Activated CD8-positive, alpha-beta memory T cell treated with anti-CD3 and anti-CD28 coated beads, Interleukin-2, amount 10 ng/mL, durations not matched to agents 7 days and 5 days (primary cell): ENCODE measurements at regions not wholly inside any gene's neighbourhood (a gene's known extent, or its start where the extent isn't known, plus 50 kb on each side); places are given as distances from the start of the nearest gene placed in this dataset.

Experiments
- ATAC-seq: fragments of 150-1000 bp; cut with Tn5 transposase; one replicate; pipeline ENCODE4 v1.10.0; 2021; ENCODE audit warnings: moderate library complexity
- CTCF ChIA-PET: fragments of 350-600 bp; sonication (Branson Sonifier 250); formaldehyde crosslinking; loops from one replicate; lab custom pipeline; 2021; ENCODE audit warnings: antibody characterized with exemption; lab: Charles Lee
- DNase-seq: peaks from one replicate; pipeline ENCODE4 v3.0.0-alpha.2; 2020
- H3K27ac Mint-ChIP-seq: one replicate; pipeline ENCODE4 v1.8.0; 2021; ENCODE audit warnings: mild to moderate bottlenecking, mixed read lengths
- H3K27me3 Mint-ChIP-seq: one replicate; pipeline ENCODE4 v1.8.0; 2021; ENCODE audit warnings: mixed read lengths
- H3K36me3 Mint-ChIP-seq: one replicate; pipeline ENCODE4 v1.8.0; 2021; ENCODE audit warnings: mild to moderate bottlenecking, mixed read lengths
- H3K4me1 Mint-ChIP-seq: one replicate; pipeline ENCODE4 v1.8.0; 2021; ENCODE audit warnings: mixed read lengths
- H3K4me3 Mint-ChIP-seq: one replicate; pipeline ENCODE4 v1.8.0; 2021; ENCODE audit warnings: mild to moderate bottlenecking, moderate library complexity, mixed read lengths
- H3K9me3 Mint-ChIP-seq: one replicate; pipeline ENCODE4 v1.8.0; 2022; ENCODE audit warnings: low read depth, mixed read lengths

GRCh38 chr4:20393486-20394100 is 141.9 kb downstream of the SLIT2 start:
- H3K27me3 Mint-ChIP-seq: peaks cover 2% of the 10 kb centered on the region
- H3K4me1 Mint-ChIP-seq: no peaks in the 10 kb centered on the region
- no peak overlapping the region for H3K4me3 Mint-ChIP-seq
- ATAC-seq: no peak
- CTCF ChIA-PET: interaction anchor here (0.6 kb wide), 1 partner anchor 39 kb away, joined by 3 read pairs; no protein-coding TSS in a partner anchor
- H3K36me3 Mint-ChIP-seq: no peaks in the 10 kb centered on the region
- H3K27ac Mint-ChIP-seq: no peak overlapping the region
- no peaks in the 10 kb centered on the region for H3K9me3 Mint-ChIP-seq
- DNase-seq: no peak

- Mint-ChIP-seq H3K4me3 (no peak overlapping the region), H3K9me3 (no peaks in the 10 kb centered on the region), H3K4me1 (no peaks in the 10 kb centered on the region), H3K27me3 (peaks cover 2% of the 10 kb centered on the region), H3K36me3 (no peaks in the 10 kb centered on the region), H3K27ac (no peak overlapping the region)
- no peak for ATAC-seq
- DNase-seq: no peak
- CTCF ChIA-PET: interaction anchor here (1.1 to 2.4 kb wide), 3 partner anchors 14 to 290 kb away, joined by 3 to 8 read pairs (median 4); no protein-coding TSS in a partner anchor
Measured at GRCh38 chr4:20394512-20394911, 142.8 kb downstream of the SLIT2 start.

- DNase-seq: no peak
Measured at GRCh38 chr4:20395160-20395773, 143.6 kb downstream of the SLIT2 start.

GRCh38 chr4:20403290-20403689 is 151.6 kb downstream of the SLIT2 start:
- H3K27me3 Mint-ChIP-seq: peaks cover 3% of the 10 kb centered on the region
- CTCF ChIA-PET: no interaction called here
- no peaks in the 10 kb centered on the region for H3K9me3 Mint-ChIP-seq
- no peak for DNase-seq
- no peak for ATAC-seq
- H3K4me3 Mint-ChIP-seq: no peak overlapping the region
- no peaks in the 10 kb centered on the region for H3K4me1 Mint-ChIP-seq
- H3K36me3 Mint-ChIP-seq: no peaks in the 10 kb centered on the region
- no peak overlapping the region for H3K27ac Mint-ChIP-seq

More at GRCh38 chr4:20395160-20395773, 143.6 kb downstream of the SLIT2 start:
- Mint-ChIP-seq H3K9me3 (no peaks in the 10 kb centered on the region), H3K4me3 (no peak overlapping the region), H3K27ac (no peak overlapping the region), H3K36me3 (no peaks in the 10 kb centered on the region), H3K4me1 (no peaks in the 10 kb centered on the region), H3K27me3 (peaks cover 2% of the 10 kb centered on the region)
- no peak for ATAC-seq
- CTCF ChIA-PET: interaction anchor here (1.1 to 2.4 kb wide), 3 partner anchors 13 to 290 kb away, joined by 3 to 8 read pairs (median 4); no protein-coding TSS in a partner anchor

GRCh38 chr4:20403846-20404245 is 152.1 kb downstream of the SLIT2 start:
- no peak overlapping the region for H3K4me3 Mint-ChIP-seq
- no peaks in the 10 kb centered on the region for H3K36me3 Mint-ChIP-seq
- no peak overlapping the region for H3K27ac Mint-ChIP-seq
- DNase-seq (no peak), ATAC-seq (no peak)
- peaks cover 3% of the 10 kb centered on the region for H3K27me3 Mint-ChIP-seq
- H3K4me1 Mint-ChIP-seq: no peaks in the 10 kb centered on the region
- CTCF ChIA-PET: no interaction called here
- H3K9me3 Mint-ChIP-seq: no peaks in the 10 kb centered on the region

- H3K4me1 Mint-ChIP-seq: no peaks in the 10 kb centered on the region
- H3K4me3 Mint-ChIP-seq: no peak overlapping the region
- no peak overlapping the region for H3K27ac Mint-ChIP-seq
- DNase-seq (no peak), ATAC-seq (no peak)
- no peaks in the 10 kb centered on the region for H3K36me3 Mint-ChIP-seq
- no peaks in the 10 kb centered on the region for H3K9me3 Mint-ChIP-seq
- CTCF ChIA-PET: interaction anchor here (2.1 kb wide), 1 partner anchor 14 kb away, joined by 4 read pairs; no protein-coding TSS in a partner anchor
- peaks cover under 1% of the 10 kb centered on the region for H3K27me3 Mint-ChIP-seq
Measured at GRCh38 chr4:20408611-20409010, 156.9 kb downstream of the SLIT2 start.

GRCh38 chr4:20412072-20412471 is 160.4 kb downstream of the SLIT2 start:
- H3K4me1 Mint-ChIP-seq: no peaks in the 10 kb centered on the region
- H3K27ac Mint-ChIP-seq: no peak overlapping the region
- CTCF ChIA-PET: no interaction called here
- DNase-seq (no peak), ATAC-seq (no peak)
- H3K4me3 Mint-ChIP-seq: no peak overlapping the region
- no peaks in the 10 kb centered on the region for H3K36me3 Mint-ChIP-seq
- peaks cover 6% of the 10 kb centered on the region for H3K27me3 Mint-ChIP-seq
- no peaks in the 10 kb centered on the region for H3K9me3 Mint-ChIP-seq

GRCh38 chr4:20416800-20417199 is 165.1 kb downstream of the SLIT2 start:
- Mint-ChIP-seq H3K4me1 (peaks cover 6% of the 10 kb centered on the region), H3K9me3 (no peaks in the 10 kb centered on the region), H3K27me3 (peaks cover 6% of the 10 kb centered on the region), H3K27ac (no peak overlapping the region), H3K36me3 (no peaks in the 10 kb centered on the region), H3K4me3 (no peak overlapping the region)
- DNase-seq (no peak), ATAC-seq (no peak)
- CTCF ChIA-PET: no interaction called here

GRCh38 chr4:20418861-20419451 is 167.3 kb downstream of the SLIT2 start:
- peak overlapping the region; percentile 64 for H3K4me3 Mint-ChIP-seq
- no peak for DNase-seq
- ATAC-seq: peak; percentile 96
- H3K27ac Mint-ChIP-seq: peak overlapping the region; percentile 40
- H3K9me3 Mint-ChIP-seq: no peaks in the 10 kb centered on the region
- peaks cover 7% of the 10 kb centered on the region for H3K27me3 Mint-ChIP-seq
- H3K4me1 Mint-ChIP-seq: peaks cover 6% of the 10 kb centered on the region
- CTCF ChIA-PET: no interaction called here
- no peaks in the 10 kb centered on the region for H3K36me3 Mint-ChIP-seq

- Mint-ChIP-seq H3K9me3 (no peaks in the 10 kb centered on the region), H3K36me3 (no peaks in the 10 kb centered on the region), H3K4me3 (no peak overlapping the region), H3K4me1 (peaks cover 6% of the 10 kb centered on the region), H3K27me3 (peaks cover 8% of the 10 kb centered on the region), H3K27ac (no peak overlapping the region)
- DNase-seq (no peak), ATAC-seq (no peak)
- CTCF ChIA-PET: interaction anchor here (0.8 kb wide), 1 partner anchor 264 kb away, joined by 5 read pairs; no protein-coding TSS in a partner anchor
Measured at GRCh38 chr4:20420916-20421602, 169.4 kb downstream of the SLIT2 start.

GRCh38 chr4:20421603-20421985 is 169.9 kb downstream of the SLIT2 start:
- DNase-seq: no peak

GRCh38 chr4:20422398-20422797 is 170.7 kb downstream of the SLIT2 start:
- ATAC-seq: peak; percentile 41
- H3K27me3 Mint-ChIP-seq: peaks cover 9% of the 10 kb centered on the region
- no peak overlapping the region for H3K27ac Mint-ChIP-seq
- no peaks in the 10 kb centered on the region for H3K9me3 Mint-ChIP-seq
- CTCF ChIA-PET: interaction anchor here (0.9 to 1.1 kb wide), 3 partner anchors 24 to 277 kb away, joined by 3 to 4 read pairs (median 3); no protein-coding TSS in a partner anchor
- no peaks in the 10 kb centered on the region for H3K36me3 Mint-ChIP-seq
- H3K4me1 Mint-ChIP-seq: peaks cover 6% of the 10 kb centered on the region
- H3K4me3 Mint-ChIP-seq: no peak overlapping the region
- peak; percentile 58 for DNase-seq

More at GRCh38 chr4:20421603-20421985, 169.9 kb downstream of the SLIT2 start:
- Mint-ChIP-seq H3K4me3 (no peak overlapping the region), H3K27me3 (peaks cover 9% of the 10 kb centered on the region), H3K9me3 (no peaks in the 10 kb centered on the region), H3K36me3 (no peaks in the 10 kb centered on the region), H3K4me1 (peaks cover 6% of the 10 kb centered on the region), H3K27ac (no peak overlapping the region)
- no peak for ATAC-seq
- CTCF ChIA-PET: interaction anchor here (1.0 to 1.1 kb wide), 2 partner anchors 24 to 263 kb away, joined by 3 to 4 read pairs; no protein-coding TSS in a partner anchor

- CTCF ChIA-PET: no interaction called here
- Mint-ChIP-seq H3K9me3 (no peaks in the 10 kb centered on the region), H3K4me3 (no peak overlapping the region), H3K36me3 (no peaks in the 10 kb centered on the region), H3K4me1 (peaks cover 6% of the 10 kb centered on the region), H3K27me3 (peaks cover 10% of the 10 kb centered on the region), H3K27ac (no peak overlapping the region)
- DNase-seq: no peak
- ATAC-seq: no peak
Measured at GRCh38 chr4:20423420-20423819, 171.7 kb downstream of the SLIT2 start.
